Stimulated activated CD4-positive, alpha-beta T cell treated with anti-CD3 and anti-CD28 coated beads, TNF-alpha, amount 100 ng/mL, for 4 hours (primary cell): ENCODE measurements at regions not wholly inside any gene's neighbourhood (a gene's known extent, or its start where the extent isn't known, plus 50 kb on each side); places are given as distances from the start of the nearest gene placed in this dataset.
A peak's percentile ranks its signal among the peaks of the same experiment; 100 is the strongest.

Source experiments
- DNase-seq, 3 experiments: peaks; one replicate each; pipeline ENCODE4 v3.0.0-alpha.2; 2020; ENCODE audit warnings: low read depth in 3 of 3

GRCh38 chr14:97719931-97720330 is 922.7 kb downstream of the VRK1 start:
- DNase-seq, result peak in 1 of 3 experiments; percentile 46

GRCh38 chr14:97723351-97723750 is 926.2 kb downstream of the VRK1 start:
- no peak for DNase-seq

GRCh38 chr14:97723819-97724218 is 926.6 kb downstream of the VRK1 start:
- no peak for DNase-seq

DNA sequence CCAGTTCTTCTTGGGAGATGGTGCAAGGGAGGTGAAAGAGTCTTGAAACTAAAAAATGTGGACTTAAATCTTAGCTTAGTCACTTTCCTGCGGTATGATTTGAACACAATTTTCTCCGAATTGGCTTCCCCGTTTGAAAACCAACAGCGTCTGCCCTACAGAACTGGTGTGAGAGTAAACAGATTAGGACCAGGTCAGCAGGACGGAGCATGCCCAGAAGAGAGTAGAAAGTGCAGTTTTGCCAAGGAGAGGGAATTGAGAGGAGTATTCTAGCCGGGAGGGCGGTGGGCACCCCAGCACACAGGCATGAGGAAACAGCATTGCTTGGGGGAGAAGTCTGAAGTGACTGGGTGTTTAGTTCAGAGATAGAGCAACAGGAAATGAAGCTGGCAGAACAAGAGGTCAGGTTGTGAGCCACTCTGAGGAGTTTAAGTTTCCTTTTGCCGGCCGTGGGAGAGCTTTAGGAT is 927.1 kb downstream of the VRK1 start:
- DNase-seq, result no peak

DNA sequence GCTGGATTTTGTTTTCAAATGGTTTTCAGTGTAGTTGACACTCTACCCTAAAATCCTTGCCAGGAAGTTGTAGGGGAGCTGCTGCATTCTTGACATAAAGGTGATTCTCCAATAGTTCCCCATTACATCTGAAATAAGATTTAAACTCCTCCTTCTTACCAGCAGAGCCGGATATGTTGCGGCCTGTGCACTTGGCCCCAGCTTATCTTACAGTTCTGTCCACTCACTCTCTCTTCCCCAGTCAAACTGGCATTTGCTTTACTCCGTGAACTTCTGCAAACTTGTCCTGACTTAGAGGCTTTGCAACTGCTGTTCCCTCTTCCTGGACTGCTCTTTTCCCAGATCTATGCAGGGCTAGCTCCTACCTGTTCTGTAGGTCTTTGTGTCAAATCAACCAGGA is 929.5 kb downstream of the VRK1 start:
- DNase-seq, result no peak

- no peak for DNase-seq
Observed at GRCh38 chr14:97730706-97731105, 933.5 kb downstream of the VRK1 start.

- no peak for DNase-seq
Observed at GRCh38 chr14:97731800-97732199, 934.6 kb downstream of the VRK1 start.

DNA sequence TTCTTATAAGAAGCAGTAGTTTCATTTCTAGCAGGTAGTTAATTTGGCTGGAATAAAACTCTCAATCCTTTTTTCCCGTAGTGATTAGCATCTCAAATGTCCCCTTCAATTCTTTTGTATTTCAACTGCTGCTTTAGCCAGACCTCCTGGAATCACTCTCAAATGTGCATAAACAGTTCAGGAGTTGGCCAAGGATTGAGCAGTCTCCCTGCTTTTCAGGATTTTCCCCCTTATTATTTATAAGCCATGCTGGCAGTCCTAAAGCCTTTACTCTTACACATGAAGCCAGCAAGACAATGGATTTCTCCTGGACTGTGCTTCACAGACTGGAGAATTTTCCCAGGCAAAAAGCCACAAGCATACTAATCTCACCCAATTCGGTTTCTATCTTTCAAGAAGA is 950.1 kb downstream of the VRK1 start:
- no peak for DNase-seq

DNA sequence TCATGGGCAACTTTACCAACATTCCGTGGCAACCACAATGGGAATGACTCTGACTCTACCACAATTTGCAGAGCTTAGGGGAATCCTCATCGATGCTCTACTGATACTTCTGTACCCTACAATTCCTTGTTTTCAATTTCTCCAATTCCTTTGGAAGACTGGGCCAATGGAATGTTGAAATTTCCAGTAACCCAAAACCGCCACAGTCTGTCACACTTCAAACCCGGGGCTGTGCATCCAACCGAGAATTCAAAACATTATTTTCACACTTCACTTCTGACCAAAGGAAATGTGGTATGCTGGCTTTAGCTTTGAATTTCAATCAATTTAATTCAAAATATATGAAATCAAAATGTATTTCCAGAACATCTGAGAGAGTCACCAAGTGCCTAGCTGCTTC is 951.4 kb downstream of the VRK1 start:
- no peak for DNase-seq

GRCh38 chr14:97757491-97757890 is 960.3 kb downstream of the VRK1 start:
- DNase-seq, result no peak

- DNase-seq, result no peak
Observed at GRCh38 chr14:97760050-97760449, 962.9 kb downstream of the VRK1 start.

DNA sequence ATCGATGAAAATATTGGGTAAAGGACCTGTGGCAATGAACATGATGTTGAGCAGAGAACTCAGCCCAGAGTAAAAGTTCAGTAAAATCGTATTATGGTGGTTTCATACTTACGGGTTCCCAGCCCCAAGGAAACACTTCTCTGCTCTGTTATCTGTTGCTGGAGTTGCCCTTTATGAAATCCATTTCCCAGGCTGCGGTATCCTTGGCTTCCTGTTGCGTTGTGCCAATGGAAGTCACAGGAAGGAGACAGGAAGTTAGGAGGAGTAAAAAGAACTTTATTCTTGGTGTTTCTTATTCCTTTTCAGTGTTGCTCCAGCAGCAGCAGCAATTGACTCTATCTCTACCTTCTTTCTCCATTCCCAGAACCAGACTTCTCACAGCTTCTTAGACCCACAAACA is 965.2 kb downstream of the VRK1 start:
- no peak for DNase-seq

GRCh38 chr14:97771340-97772045 is 974.3 kb downstream of the VRK1 start:
- DNase-seq, result no peak

DNA sequence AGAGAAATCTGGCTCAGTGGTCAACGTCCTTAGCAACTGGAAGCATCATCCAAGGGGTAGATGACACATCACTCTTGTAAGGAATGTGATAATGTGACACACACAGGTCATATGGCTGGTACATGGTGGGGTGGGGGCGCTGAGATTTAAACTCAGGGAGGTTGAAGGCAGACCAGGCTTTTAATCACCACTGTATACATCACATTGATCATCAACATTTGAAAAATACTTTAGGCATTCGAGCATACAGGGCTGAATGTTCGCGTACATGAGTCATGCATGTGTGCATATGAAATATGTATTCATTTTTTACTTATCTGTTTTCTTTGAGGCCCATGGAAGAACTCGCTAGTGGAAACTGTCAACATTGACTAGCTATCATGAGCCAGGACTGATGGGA is 976.4 kb downstream of the VRK1 start:
- DNase-seq, result no peak

DNA sequence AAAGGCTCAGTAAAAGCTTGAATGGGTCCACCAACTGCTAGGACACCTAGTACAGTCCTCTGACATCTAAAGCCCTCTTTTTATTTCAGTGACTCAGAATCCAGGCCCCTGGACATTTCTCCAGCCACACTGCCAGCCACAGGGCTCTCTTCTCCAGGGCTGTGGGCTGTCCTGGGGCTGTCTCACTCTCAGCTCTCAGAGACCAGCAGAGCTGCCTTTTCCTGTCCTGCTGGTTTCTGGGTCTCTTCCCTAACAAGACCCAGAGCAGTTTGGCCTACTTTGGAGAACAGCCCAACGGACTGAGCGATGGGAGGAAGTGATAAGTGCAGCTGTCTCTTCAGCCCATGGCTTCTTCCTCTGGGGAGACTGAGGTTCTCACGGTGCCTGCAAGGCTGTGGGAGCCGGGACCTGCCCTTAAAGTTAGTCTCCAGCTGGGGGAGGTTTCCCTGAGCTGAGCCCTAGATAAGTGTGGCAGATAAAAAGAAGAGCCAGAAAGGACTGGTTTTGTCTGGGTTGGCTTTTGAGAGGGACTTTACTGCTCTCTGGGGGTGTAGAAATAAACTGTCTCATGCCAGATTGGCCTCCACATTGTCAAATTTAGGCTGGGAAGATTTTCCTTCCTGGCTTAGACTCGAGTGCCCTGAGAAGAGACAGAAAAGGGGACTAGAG is 979.8 kb downstream of the VRK1 start:
- no peak for DNase-seq

- no peak for DNase-seq
Observed at GRCh38 chr14:97777622-97778355, 980.6 kb downstream of the VRK1 start.

- DNase-seq, result no peak
Observed at GRCh38 chr14:97779140-97779539, 982.0 kb downstream of the VRK1 start.

GRCh38 chr14:97780804-97781203 is 983.6 kb downstream of the VRK1 start:
- no peak for DNase-seq

- no peak for DNase-seq
Observed at GRCh38 chr14:97781961-97782360, 984.8 kb downstream of the VRK1 start.

- no peak for DNase-seq
Observed at GRCh38 chr14:97782871-97783414, 985.8 kb downstream of the VRK1 start.

- DNase-seq, result no peak
Observed at GRCh38 chr14:97785495-97785894, 988.3 kb downstream of the VRK1 start.

DNA sequence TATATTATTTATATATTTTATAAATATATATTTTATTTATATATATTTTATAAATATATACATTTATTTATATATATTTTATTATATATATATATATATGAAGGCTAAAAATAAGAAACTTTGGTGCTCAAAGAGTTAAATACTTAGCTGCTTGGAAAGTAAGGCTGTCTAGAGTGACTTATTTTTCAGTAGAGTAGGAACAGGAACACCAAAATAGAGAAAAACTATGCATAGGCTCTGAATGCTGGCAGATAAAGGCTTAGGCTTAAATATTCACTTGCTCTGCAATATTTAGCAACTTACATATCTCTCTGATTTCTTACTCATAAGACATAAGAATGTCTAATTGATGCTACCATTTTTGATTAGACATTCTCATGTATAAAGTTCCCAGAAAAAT is 991.2 kb downstream of the VRK1 start:
- no peak for DNase-seq
